ENCODE measurements at regions not wholly inside any gene's neighbourhood (a gene's known extent, or its start where the extent isn't known, plus 50 kb on each side); places are given as distances from the start of the nearest gene placed in this dataset.

DNA sequence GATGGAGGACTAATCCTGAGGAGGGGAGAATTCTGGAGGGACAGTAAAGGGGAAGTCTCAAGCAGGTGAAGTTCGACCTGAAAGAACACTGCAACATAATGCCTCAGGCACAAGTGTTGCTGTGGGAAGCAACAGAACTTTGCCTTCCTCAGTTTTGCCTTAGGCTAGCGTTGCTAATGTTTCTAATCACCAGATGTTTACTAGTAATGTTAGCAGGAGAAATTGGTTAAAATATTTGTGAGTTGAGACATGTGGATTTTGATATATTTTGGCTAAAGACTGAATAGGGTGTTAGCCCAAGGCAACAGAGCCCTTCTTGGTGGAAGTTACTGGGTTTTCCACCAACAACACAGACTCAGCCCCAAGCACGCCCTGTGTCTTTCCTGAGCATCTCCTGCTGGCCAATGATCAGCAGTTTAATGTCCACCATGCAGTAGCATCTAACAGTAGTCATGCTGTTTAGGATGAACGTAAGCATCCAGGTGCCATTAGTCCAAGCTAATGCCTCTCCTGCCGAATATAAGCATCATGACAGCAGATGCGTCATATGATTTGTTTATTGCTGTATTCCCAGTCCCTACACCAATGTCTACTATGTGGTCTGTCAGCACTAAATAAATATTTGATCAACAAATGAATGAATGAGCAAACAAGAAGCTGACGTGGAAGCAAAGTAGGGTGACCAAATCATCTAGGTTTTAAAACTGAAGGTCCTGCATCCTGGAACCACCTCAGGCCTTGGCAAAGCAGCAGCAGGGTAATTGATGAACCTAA is 511.9 kb upstream of the HTR2A start:
- H3K9me3 Mint-ChIP-seq = no peaks in the 10 kb centered on the region
- H3K27ac Mint-ChIP-seq = no peak overlapping the region

DNA sequence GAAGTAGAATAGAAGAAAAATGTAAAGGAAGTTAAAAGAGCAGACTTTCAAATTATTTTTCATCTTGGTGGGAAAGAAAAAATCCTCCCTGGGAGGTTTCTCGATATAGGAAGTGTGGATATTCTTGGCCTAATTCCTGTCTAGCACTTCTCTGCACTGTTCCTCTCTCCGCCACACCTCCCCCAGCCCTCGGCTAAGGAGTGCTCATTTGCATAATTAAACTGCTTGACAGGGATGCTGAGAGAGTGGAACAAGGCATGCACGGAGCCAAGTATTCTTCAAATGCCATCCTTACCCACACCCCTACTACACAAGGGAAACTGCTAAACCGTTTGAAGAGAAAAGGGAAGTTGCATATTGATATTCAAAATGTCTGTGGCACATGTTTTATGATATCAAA is 511.0 kb upstream of the HTR2A start:
- no peak overlapping the region for H3K27ac Mint-ChIP-seq
- no peak for DNase-seq
- no peak overlapping the region for H3K4me3 Mint-ChIP-seq
- peaks cover 4% of the 10 kb centered on the region for H3K27me3 Mint-ChIP-seq (ENCODE audit: low read depth, poor library complexity)
- H3K4me1 Mint-ChIP-seq = no peaks in the 10 kb centered on the region
- no peaks in the 10 kb centered on the region for H3K36me3 Mint-ChIP-seq (ENCODE audit: low read depth)
- H3K9me3 Mint-ChIP-seq = no peaks in the 10 kb centered on the region
- TF ChIP-seq, protein P1, sequence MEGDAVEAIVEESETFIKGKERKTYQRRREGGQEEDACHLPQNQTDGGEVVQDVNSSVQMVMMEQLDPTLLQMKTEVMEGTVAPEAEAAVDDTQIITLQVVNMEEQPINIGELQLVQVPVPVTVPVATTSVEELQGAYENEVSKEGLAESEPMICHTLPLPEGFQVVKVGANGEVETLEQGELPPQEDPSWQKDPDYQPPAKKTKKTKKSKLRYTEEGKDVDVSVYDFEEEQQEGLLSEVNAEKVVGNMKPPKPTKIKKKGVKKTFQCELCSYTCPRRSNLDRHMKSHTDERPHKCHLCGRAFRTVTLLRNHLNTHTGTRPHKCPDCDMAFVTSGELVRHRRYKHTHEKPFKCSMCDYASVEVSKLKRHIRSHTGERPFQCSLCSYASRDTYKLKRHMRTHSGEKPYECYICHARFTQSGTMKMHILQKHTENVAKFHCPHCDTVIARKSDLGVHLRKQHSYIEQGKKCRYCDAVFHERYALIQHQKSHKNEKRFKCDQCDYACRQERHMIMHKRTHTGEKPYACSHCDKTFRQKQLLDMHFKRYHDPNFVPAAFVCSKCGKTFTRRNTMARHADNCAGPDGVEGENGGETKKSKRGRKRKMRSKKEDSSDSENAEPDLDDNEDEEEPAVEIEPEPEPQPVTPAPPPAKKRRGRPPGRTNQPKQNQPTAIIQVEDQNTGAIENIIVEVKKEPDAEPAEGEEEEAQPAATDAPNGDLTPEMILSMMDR (IDR thresholded peaks at IDR 0.05) = no peak

More for the DNA sequence above, 511.9 kb upstream of the HTR2A start:
- H3K4me3 Mint-ChIP-seq = no peak overlapping the region
- DNase-seq = no peak
- TF ChIP-seq, protein P1 (IDR thresholded peaks at IDR 0.05) = no peak
- H3K27me3 Mint-ChIP-seq (ENCODE audit: low read depth, poor library complexity) = peaks cover 4% of the 10 kb centered on the region
- H3K36me3 Mint-ChIP-seq (ENCODE audit: low read depth) = no peaks in the 10 kb centered on the region
- H3K4me1 Mint-ChIP-seq = no peaks in the 10 kb centered on the region

DNA sequence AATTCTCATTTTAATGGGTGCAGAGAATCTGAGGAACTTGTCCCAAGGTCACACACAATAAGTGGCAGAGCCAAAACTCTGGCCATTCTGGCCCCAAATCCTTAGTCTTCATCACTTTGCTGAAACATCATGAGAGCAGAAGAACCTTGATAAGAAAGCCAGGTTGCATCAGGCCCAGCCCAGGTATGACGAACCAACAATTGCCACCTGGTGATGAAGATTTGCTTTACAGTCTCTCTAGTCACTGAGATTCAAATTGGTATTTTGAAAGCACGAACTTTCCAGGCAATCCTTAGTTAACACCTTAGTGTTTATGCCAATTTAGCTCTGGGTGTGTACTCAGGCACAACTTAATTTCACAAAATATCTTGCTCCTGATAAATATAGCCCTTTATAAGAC is 502.7 kb upstream of the HTR2A start:
- no peak overlapping the region for H3K4me3 Mint-ChIP-seq

DNA sequence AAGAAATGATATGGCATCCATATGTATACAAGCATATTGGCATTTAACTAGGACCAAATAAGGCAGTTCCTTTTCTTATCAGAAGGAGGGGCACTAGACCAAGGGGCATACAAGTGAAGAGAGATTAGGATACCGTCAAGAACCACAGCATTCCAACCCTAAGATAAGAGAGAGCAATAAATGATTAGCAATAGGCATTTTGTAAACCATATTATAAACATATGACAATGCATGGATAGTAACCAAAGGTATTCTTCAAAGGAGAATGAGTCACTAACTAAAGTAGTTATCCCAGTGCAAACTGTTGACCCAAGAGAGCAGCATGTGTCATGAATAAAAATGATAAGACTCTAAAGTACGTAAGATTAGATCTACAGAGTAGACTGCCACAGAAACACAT is 500.9 kb upstream of the HTR2A start:
- no peaks in the 10 kb centered on the region for H3K9me3 Mint-ChIP-seq
- H3K27me3 Mint-ChIP-seq (ENCODE audit: low read depth, poor library complexity) = no peaks in the 10 kb centered on the region
- TF ChIP-seq, protein P1 (IDR thresholded peaks at IDR 0.05) = no peak
- H3K4me3 Mint-ChIP-seq = no peak overlapping the region
- H3K27ac Mint-ChIP-seq = no peak overlapping the region
- no peaks in the 10 kb centered on the region for H3K36me3 Mint-ChIP-seq (ENCODE audit: low read depth)
- no peaks in the 10 kb centered on the region for H3K4me1 Mint-ChIP-seq
- no peak for DNase-seq

More for the DNA sequence above, 502.7 kb upstream of the HTR2A start:
- TF ChIP-seq, protein P1 (IDR thresholded peaks at IDR 0.05) = no peak
- Mint-ChIP-seq H3K36me3 (ENCODE audit: low read depth) (no peaks in the 10 kb centered on the region), H3K4me1 (no peaks in the 10 kb centered on the region), H3K9me3 (no peaks in the 10 kb centered on the region), H3K27me3 (ENCODE audit: low read depth, poor library complexity) (no peaks in the 10 kb centered on the region), H3K27ac (no peak overlapping the region)
- DNase-seq = no peak

DNA sequence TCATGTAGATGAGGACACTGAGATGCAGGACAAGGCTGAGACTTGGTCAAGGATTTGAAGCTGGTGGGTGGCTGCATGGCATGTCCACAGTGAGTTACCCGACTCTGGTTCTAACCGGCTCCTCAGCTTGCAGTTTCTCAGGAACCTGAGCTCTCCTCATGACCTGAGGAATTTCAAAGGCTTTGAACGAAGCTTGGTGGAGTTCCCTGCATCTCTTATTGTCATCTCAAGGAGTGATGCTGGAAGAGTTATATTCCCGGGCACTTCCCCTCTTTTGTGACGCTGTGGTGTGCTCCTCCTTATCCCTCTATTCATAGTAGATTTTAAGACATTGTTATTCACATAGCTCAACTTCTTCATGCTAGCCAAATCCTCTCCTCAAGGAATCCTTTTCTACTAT is 500.1 kb upstream of the HTR2A start:
- H3K4me1 Mint-ChIP-seq = no peaks in the 10 kb centered on the region
- H3K9me3 Mint-ChIP-seq = no peaks in the 10 kb centered on the region
- no peak overlapping the region for H3K27ac Mint-ChIP-seq
- TF ChIP-seq, protein P1 (IDR thresholded peaks at IDR 0.05) = no peak
- no peaks in the 10 kb centered on the region for H3K36me3 Mint-ChIP-seq (ENCODE audit: low read depth)
- no peak for DNase-seq
- H3K27me3 Mint-ChIP-seq (ENCODE audit: low read depth, poor library complexity) = no peaks in the 10 kb centered on the region
- no peak overlapping the region for H3K4me3 Mint-ChIP-seq

DNA sequence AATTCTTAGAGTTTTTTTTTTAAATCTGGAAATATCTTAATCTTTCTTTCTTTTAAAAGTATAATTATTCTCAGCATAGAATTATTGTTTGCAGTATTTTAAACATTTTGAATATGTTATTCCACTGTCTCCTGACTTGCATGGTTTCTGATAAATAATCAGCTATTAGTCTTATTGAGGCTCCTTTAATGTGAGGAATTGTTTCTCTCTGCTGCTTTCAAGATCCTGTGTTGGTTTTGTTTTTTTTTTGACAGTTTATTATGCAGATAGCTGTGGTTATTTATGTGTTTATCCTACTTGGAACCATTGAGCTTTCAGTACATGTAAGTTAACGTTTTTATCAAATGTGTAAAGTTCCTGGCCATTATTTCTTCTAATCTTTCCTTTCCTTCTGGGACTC is 477.9 kb upstream of the HTR2A start:
- peaks cover 4% of the 10 kb centered on the region for H3K36me3 Mint-ChIP-seq (ENCODE audit: low read depth)

More for the DNA sequence above, 477.9 kb upstream of the HTR2A start:
- H3K4me3 Mint-ChIP-seq = no peak overlapping the region
- H3K9me3 Mint-ChIP-seq = peaks cover 52% of the 10 kb centered on the region
- no peaks in the 10 kb centered on the region for H3K27me3 Mint-ChIP-seq (ENCODE audit: low read depth, poor library complexity)
- no peaks in the 10 kb centered on the region for H3K4me1 Mint-ChIP-seq
- DNase-seq = no peak
- no peak overlapping the region for H3K27ac Mint-ChIP-seq
- TF ChIP-seq, protein P1 (IDR thresholded peaks at IDR 0.05) = no peak

Measured in nephron progenitor cell (in vitro differentiated cells).